Stimulated activated CD4-positive, alpha-beta T cell treated with anti-CD3 and anti-CD28 coated beads, Interleukin-4, amount 100 ng/mL, for 1 hour (primary cell): ENCODE measurements at regions not wholly inside any gene's neighbourhood (a gene's known extent, or its start where the extent isn't known, plus 50 kb on each side); places are given as distances from the start of the nearest gene placed in this dataset.

Experiments used
- DNase-seq: peaks from one replicate; pipeline ENCODE4 v3.0.0-alpha.2; 2020

GRCh38 chr14:71824816-71825215, 107.4 kb upstream of the RGS6 start:
- DNase-seq: no peak

GRCh38 chr14:71833476-71833875, 98.8 kb upstream of the RGS6 start:
- no peak for DNase-seq

GRCh38 chr14:71834284-71835204, 97.7 kb upstream of the RGS6 start:
- DNase-seq: no peak

- no peak for DNase-seq
These were observed 80.0 kb upstream of the RGS6 start for GRCh38 chr14:71852181-71852580.

- peak; percentile 55 for DNase-seq
These were observed 76.7 kb upstream of the RGS6 start for GRCh38 chr14:71855399-71856036.

GRCh38 chr14:71856199-71856919, 75.9 kb upstream of the RGS6 start:
- no peak for DNase-seq

GRCh38 chr14:71863049-71863448, 69.2 kb upstream of the RGS6 start:
- DNase-seq: no peak

GRCh38 chr14:71863766-71864165, 68.5 kb upstream of the RGS6 start:
- no peak for DNase-seq
